HG02852 (cell line): ENCODE measurements at regions not wholly inside any gene's neighbourhood (a gene's known extent, or its start where the extent isn't known, plus 50 kb on each side); places are given as distances from the start of the nearest gene placed in this dataset.
"Not testable (repeated sequence)": the region's sequence is repeated elsewhere in the genome, so short reads cannot be mapped to it uniquely, and the experiment has no call there.

Experiments used
- ATAC-seq: cut with Tn5 transposase; IDR thresholded peaks from one replicate; pipeline ENCODE4 v1.9.1; 2021; ENCODE audit warnings: mild to moderate bottlenecking, moderate library complexity; ENCODE audit not compliant: unreplicated experiment

- ATAC-seq = no peak
Observed at GRCh38 chr18:75860166-75860565, 432.7 kb upstream of the SMIM21 start.

GRCh38 chr18:75859533-75859932, 432.0 kb upstream of the SMIM21 start:
- no peak for ATAC-seq

- ATAC-seq = no peak
Observed at GRCh38 chr18:75858754-75859153, 431.3 kb upstream of the SMIM21 start.

- ATAC-seq = no peak
Observed at GRCh38 chr18:75857558-75857957, 430.1 kb upstream of the SMIM21 start.

GRCh38 chr18:75854808-75855207, 427.3 kb upstream of the SMIM21 start:
- ATAC-seq = no peak

- ATAC-seq = no peak
Observed at GRCh38 chr18:75854174-75854573, 426.7 kb upstream of the SMIM21 start.

GRCh38 chr18:75846321-75846720, 418.8 kb upstream of the SMIM21 start:
- ATAC-seq = no peak

- no peak for ATAC-seq
Observed at GRCh38 chr18:75845413-75845812, 417.9 kb upstream of the SMIM21 start.

GRCh38 chr18:75844146-75844545, 416.6 kb upstream of the SMIM21 start:
- no peak for ATAC-seq

- ATAC-seq = no peak
Observed at GRCh38 chr18:75840131-75840530, 412.6 kb upstream of the SMIM21 start.

GRCh38 chr18:75839686-75840085, 412.2 kb upstream of the SMIM21 start:
- not testable (repeated sequence) for ATAC-seq

GRCh38 chr18:75839041-75839440, 411.5 kb upstream of the SMIM21 start:
- ATAC-seq = no peak

GRCh38 chr18:75837316-75837715, 409.8 kb upstream of the SMIM21 start:
- ATAC-seq = no peak

GRCh38 chr18:75836516-75836915, 409.0 kb upstream of the SMIM21 start:
- no peak for ATAC-seq

- ATAC-seq = no peak
Observed at GRCh38 chr18:75831960-75832359, 404.5 kb upstream of the SMIM21 start.

GRCh38 chr18:75830828-75831227, 403.3 kb upstream of the SMIM21 start:
- ATAC-seq = no peak

GRCh38 chr18:75829091-75829490, 401.6 kb upstream of the SMIM21 start:
- ATAC-seq = no peak

GRCh38 chr18:75828379-75828778, 400.9 kb upstream of the SMIM21 start:
- ATAC-seq = no peak

GRCh38 chr18:75827751-75828287, 400.3 kb upstream of the SMIM21 start:
- ATAC-seq = no peak

GRCh38 chr18:75824661-75825060, 397.2 kb upstream of the SMIM21 start:
- no peak for ATAC-seq

- no peak for ATAC-seq
Observed at GRCh38 chr18:75823471-75823870, 396.0 kb upstream of the SMIM21 start.

- no peak for ATAC-seq
Observed at GRCh38 chr18:75818383-75818782, 390.9 kb upstream of the SMIM21 start.

GRCh38 chr18:75815767-75816166, 388.3 kb upstream of the SMIM21 start:
- ATAC-seq = no peak

GRCh38 chr18:75812761-75813160, 385.3 kb upstream of the SMIM21 start:
- ATAC-seq = no peak
